PC-3 (cell line): ENCODE measurements at regions not wholly inside any gene's neighbourhood (a gene's known extent, or its start where the extent isn't known, plus 50 kb on each side); places are given as distances from the start of the nearest gene placed in this dataset.

Experiments
- EZH2 ChIP-seq: fragments of 300-600 bp; sonication (generic); IDR thresholded peaks from one replicate; pipeline ENCODE4 v1.6.1; 2017; ENCODE audit warnings: antibody characterized with exemption, mild to moderate bottlenecking, low read length; ENCODE audit not compliant: unreplicated experiment
- EZH2phosphoT487 ChIP-seq: fragments of 300-600 bp; sonication (generic); IDR thresholded peaks from 2 replicates; pipeline ENCODE4 v1.6.1; 2018; ENCODE audit warnings: mild to moderate bottlenecking, antibody characterized with exemption, low read length, borderline replicate concordance
- TF ChIP-seq, protein P1 (sequence below): fragments of 300-600 bp; sonication (generic); conservative IDR thresholded peaks from 2 replicates; pipeline ENCODE4 v1.5.1; 2017; ENCODE audit warnings: antibody characterized with exemption, low read depth, mild to moderate bottlenecking, low read length

DNA sequence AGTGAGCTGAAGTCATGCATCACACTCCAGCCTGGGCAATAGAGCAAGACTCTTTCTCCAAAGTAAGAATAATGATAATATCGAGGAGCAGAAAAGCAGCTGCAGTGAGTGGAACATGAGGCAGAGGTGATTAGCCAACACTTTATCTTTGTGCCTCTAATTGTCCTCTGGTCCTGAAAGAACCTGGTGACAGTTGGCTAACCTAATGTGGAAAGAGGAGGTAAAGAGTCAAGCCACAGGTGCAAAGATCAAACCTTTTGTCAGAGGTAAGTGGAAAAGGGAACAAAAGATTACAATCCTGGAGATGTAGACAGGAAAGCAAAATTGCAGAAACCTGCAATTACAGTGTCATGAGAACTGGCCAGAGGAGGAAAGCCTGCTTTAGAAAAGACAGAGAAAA lies 53.5 kb upstream of the LCLAT1 start:
- TF ChIP-seq EZH2, result no peak
- TF ChIP-seq, protein P1, sequence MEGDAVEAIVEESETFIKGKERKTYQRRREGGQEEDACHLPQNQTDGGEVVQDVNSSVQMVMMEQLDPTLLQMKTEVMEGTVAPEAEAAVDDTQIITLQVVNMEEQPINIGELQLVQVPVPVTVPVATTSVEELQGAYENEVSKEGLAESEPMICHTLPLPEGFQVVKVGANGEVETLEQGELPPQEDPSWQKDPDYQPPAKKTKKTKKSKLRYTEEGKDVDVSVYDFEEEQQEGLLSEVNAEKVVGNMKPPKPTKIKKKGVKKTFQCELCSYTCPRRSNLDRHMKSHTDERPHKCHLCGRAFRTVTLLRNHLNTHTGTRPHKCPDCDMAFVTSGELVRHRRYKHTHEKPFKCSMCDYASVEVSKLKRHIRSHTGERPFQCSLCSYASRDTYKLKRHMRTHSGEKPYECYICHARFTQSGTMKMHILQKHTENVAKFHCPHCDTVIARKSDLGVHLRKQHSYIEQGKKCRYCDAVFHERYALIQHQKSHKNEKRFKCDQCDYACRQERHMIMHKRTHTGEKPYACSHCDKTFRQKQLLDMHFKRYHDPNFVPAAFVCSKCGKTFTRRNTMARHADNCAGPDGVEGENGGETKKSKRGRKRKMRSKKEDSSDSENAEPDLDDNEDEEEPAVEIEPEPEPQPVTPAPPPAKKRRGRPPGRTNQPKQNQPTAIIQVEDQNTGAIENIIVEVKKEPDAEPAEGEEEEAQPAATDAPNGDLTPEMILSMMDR, result no peak
- no peak for TF ChIP-seq EZH2phosphoT487
